ENCODE measurements at regions not wholly inside any gene's neighbourhood (a gene's known extent, or its start where the extent isn't known, plus 50 kb on each side); places are given as distances from the start of the nearest gene placed in this dataset.

DNA sequence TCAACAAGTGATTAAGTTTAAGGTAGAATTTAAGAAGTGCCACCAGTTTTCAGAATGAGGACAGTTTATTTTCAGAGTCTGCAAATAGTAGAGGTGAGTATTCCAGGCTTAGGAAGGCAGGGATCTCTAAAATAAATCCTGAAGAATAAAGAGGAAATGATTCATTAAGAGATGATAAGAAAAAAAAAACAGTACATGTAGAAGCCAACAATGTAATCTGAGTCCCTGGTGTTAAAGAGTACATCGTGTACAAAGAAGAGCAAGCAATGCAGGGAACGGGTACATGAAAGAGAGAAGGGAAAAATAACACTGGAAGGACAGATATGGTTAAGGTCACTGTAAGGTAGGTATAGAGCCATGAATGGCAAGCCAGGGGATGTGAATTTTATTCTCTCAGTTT is 95.2 kb upstream of the FOXG1 start:
- Histone ChIP-seq H3K36me3 (ENCODE audit: control insufficient read depth, insufficient read depth, low read length) (no peaks in the 10 kb centered on the region), H3K23ac (ENCODE audit: low read depth, low read length) (no peak overlapping the region), H4K91ac (ENCODE audit: insufficient read depth, low read depth, low read length) (no peak overlapping the region), H3K4me1 (ENCODE audit: control insufficient read depth, insufficient read depth, low read length) (no peaks in the 10 kb centered on the region), H2AFZ (replicated peaks; ENCODE audit: low read length, poor library complexity) (no peak overlapping the region), H2AK9ac (replicated peaks; ENCODE audit: low read depth, low read length, poor library complexity) (no peak overlapping the region), H3K27ac (ENCODE audit: insufficient read depth, low read length) (no peak overlapping the region), H3K9me3 (ENCODE audit: control insufficient read depth, insufficient read depth, low read length) (0 out of 2 replicates have a peak, but pooled peaks cover 1% of the 10 kb centered on the region), H4K8ac (ENCODE audit: low read depth in 2 of 2, low read length in 2 of 2) (no peak overlapping the region), H3K56ac (ENCODE audit: extremely low read depth, insufficient read depth, low read length) (no peak overlapping the region), H4K20me1 (ENCODE audit: insufficient read depth, low read length) (no peaks in the 10 kb centered on the region), H2BK15ac (ENCODE audit: low read depth, low read length) (no peak overlapping the region), H3K4me2 (ENCODE audit: low read depth, low read length) (peak overlapping the region; percentile 35; the same call in 1 of the 2 replicates), H3K14ac (replicated peaks; ENCODE audit: low read depth, low read length) (no peak overlapping the region), H2BK5ac (ENCODE audit: low read depth, low read length, poor library complexity, severe bottlenecking) (no peak overlapping the region), H2BK20ac (ENCODE audit: low read depth, low read length) (no peak overlapping the region), H4K5ac (ENCODE audit: low read depth, low read length) (no peak overlapping the region), H2BK120ac (ENCODE audit: low read depth, low read length) (no peak overlapping the region), H3K27me3 (ENCODE audit: control insufficient read depth, insufficient read depth, low read length) (no peaks in the 10 kb centered on the region), H3K9ac (ENCODE audit: low read depth, low read length) (no peak overlapping the region), H2AK5ac (ENCODE audit: low read depth, low read length) (no peak overlapping the region), H3K4ac (ENCODE audit: low read depth, low read length) (no peak overlapping the region), H3K4me3 (ENCODE audit: insufficient read depth, low read depth, low read length) (no peak overlapping the region), H3K79me1 (ENCODE audit: low read depth in 1 of 2, low read length in 2 of 2) (no peaks in the 10 kb centered on the region), H3K18ac (ENCODE audit: low read depth, low read length) (no peak overlapping the region), H3K9me1 (ENCODE audit: insufficient read depth, low read length) (no peaks in the 10 kb centered on the region)
- no peak for ATAC-seq (ENCODE audit: low read depth)
- TF ChIP-seq MXI1 (IDR thresholded peaks at IDR 0.05; ENCODE audit: borderline replicate concordance, low read depth, low read length) (no peak), RAD21 (IDR thresholded peaks at IDR 0.05; ENCODE audit: low read length) (no peak), NFE2L2 (IDR thresholded peaks at IDR 0.05; ENCODE audit: low read depth, low read length) (no peak), USF2 (IDR thresholded peaks at IDR 0.05; ENCODE audit: low read depth, low read length) (no peak), BHLHE40 (IDR thresholded peaks at IDR 0.05; ENCODE audit: low read depth, low read length) (no peak), MAZ (IDR thresholded peaks at IDR 0.05; ENCODE audit: borderline replicate concordance, low read depth, low read length) (no peak), CEBPB (IDR thresholded peaks at IDR 0.05; ENCODE audit: low read depth, low read length) (no peak), POLR2A (IDR thresholded peaks at IDR 0.05; ENCODE audit: low read depth, low read length) (no peak), CTCF (conservative IDR thresholded peaks at IDR 0.05; ENCODE audit: low read depth, low read length) (no peak), CHD1 (IDR thresholded peaks at IDR 0.05; ENCODE audit: low read depth, low read length) (no peak), FOS (IDR thresholded peaks at IDR 0.05; ENCODE audit: low read depth, low read length) (no peak), SMC3 (IDR thresholded peaks at IDR 0.05; ENCODE audit: low read depth, low read length) (no peak), RCOR1 (IDR thresholded peaks at IDR 0.05; ENCODE audit: insufficient replicate concordance, low read length) (no peak), MAFK (IDR thresholded peaks at IDR 0.05; ENCODE audit: low read depth, low read length) (no peak), RFX5 (IDR thresholded peaks at IDR 0.05; ENCODE audit: low read depth, low read length) (no peak)
- TF ChIP-seq, protein P1, sequence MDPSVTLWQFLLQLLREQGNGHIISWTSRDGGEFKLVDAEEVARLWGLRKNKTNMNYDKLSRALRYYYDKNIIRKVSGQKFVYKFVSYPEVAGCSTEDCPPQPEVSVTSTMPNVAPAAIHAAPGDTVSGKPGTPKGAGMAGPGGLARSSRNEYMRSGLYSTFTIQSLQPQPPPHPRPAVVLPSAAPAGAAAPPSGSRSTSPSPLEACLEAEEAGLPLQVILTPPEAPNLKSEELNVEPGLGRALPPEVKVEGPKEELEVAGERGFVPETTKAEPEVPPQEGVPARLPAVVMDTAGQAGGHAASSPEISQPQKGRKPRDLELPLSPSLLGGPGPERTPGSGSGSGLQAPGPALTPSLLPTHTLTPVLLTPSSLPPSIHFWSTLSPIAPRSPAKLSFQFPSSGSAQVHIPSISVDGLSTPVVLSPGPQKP (IDR thresholded peaks at IDR 0.05; ENCODE audit: borderline replicate concordance, low read depth, low read length): no peak
- ChIA-PET CTCF (no interaction called here), POLR2A (ENCODE audit: unreplicated experiment) (no interaction called here)
- dilution Hi-C loops (cut with HindIII; ENCODE audit: low sequenced_read_pairs, unreplicated experiment): no loop called here
- peak; percentile 11 for DNase-seq
- 12% methylated on average over 2 of the region's 2 CpGs; no CpG with 5 or more reads in 1 of the 2 experiments for WGBS, 2 experiments (ENCODE audit: extremely low coverage in 2 of 2, insufficient read length in 1 of 2)
- in situ Hi-C loops (cut with MboI; ENCODE audit: low sequenced_read_pairs): no loop called here
- intact Hi-C loops (cut with micrococcal nuclease): no loop called here
- no TSS peak for BruUV-seq (replicated peaks)

Measured in IMR-90 (cell line).